Effector CD4-positive, alpha-beta T cell (primary cell): ENCODE measurements at regions not wholly inside any gene's neighbourhood (a gene's known extent, or its start where the extent isn't known, plus 50 kb on each side); places are given as distances from the start of the nearest gene placed in this dataset.
"Not testable (repeated sequence)": the region's sequence is repeated elsewhere in the genome, so short reads cannot be mapped to it uniquely, and the experiment has no call there.

Experiments
- DNase-seq: peaks from one replicate; pipeline ENCODE4 v3.0.0-alpha.2; 2020

- DNase-seq = no peak
These were observed 355.3 kb upstream of the CELF4 start for GRCh38 chr18:37920865-37921264.

- DNase-seq = no peak
These were observed 347.5 kb upstream of the CELF4 start for GRCh38 chr18:37913051-37913450.

- no peak for DNase-seq
These were observed 336.7 kb upstream of the CELF4 start for GRCh38 chr18:37902344-37902743.

- no peak for DNase-seq
These were observed 334.7 kb upstream of the CELF4 start for GRCh38 chr18:37900326-37900725.

GRCh38 chr18:37889963-37890362 lies 324.4 kb upstream of the CELF4 start:
- no peak for DNase-seq

- DNase-seq = no peak
These were observed 309.1 kb upstream of the CELF4 start for GRCh38 chr18:37874721-37875120.

- DNase-seq = no peak
These were observed 307.8 kb upstream of the CELF4 start for GRCh38 chr18:37873416-37873815.

GRCh38 chr18:37872562-37872961 lies 307.0 kb upstream of the CELF4 start:
- DNase-seq = no peak

GRCh38 chr18:37871561-37871960 lies 306.0 kb upstream of the CELF4 start:
- DNase-seq = no peak

GRCh38 chr18:37869051-37869450 lies 303.5 kb upstream of the CELF4 start:
- no peak for DNase-seq

- DNase-seq = no peak
These were observed 298.5 kb upstream of the CELF4 start for GRCh38 chr18:37864122-37864521.

- DNase-seq = no peak
These were observed 296.4 kb upstream of the CELF4 start for GRCh38 chr18:37861981-37862380.

GRCh38 chr18:37854396-37854795 lies 288.8 kb upstream of the CELF4 start:
- no peak for DNase-seq

- no peak for DNase-seq
These were observed 288.1 kb upstream of the CELF4 start for GRCh38 chr18:37853706-37854105.

GRCh38 chr18:37852464-37852863 lies 286.9 kb upstream of the CELF4 start:
- no peak for DNase-seq

- no peak for DNase-seq
These were observed 281.9 kb upstream of the CELF4 start for GRCh38 chr18:37847544-37847943.

GRCh38 chr18:37846996-37847395 lies 281.4 kb upstream of the CELF4 start:
- no peak for DNase-seq

GRCh38 chr18:37845498-37845897 lies 279.9 kb upstream of the CELF4 start:
- no peak for DNase-seq

- no peak for DNase-seq
These were observed 278.8 kb upstream of the CELF4 start for GRCh38 chr18:37844209-37844970.

- DNase-seq = no peak
These were observed 272.5 kb upstream of the CELF4 start for GRCh38 chr18:37838083-37838482.

GRCh38 chr18:37836071-37836970 lies 270.7 kb upstream of the CELF4 start:
- DNase-seq = no peak

GRCh38 chr18:37832010-37832695 lies 266.6 kb upstream of the CELF4 start:
- not testable (repeated sequence) for DNase-seq

- DNase-seq = no peak
These were observed 247.4 kb upstream of the CELF4 start for GRCh38 chr18:37812961-37813360.
